ENCODE measurements at regions not wholly inside any gene's neighbourhood (a gene's known extent, or its start where the extent isn't known, plus 50 kb on each side); places are given as distances from the start of the nearest gene placed in this dataset.
"Not testable (repeated sequence)": the region's sequence is repeated elsewhere in the genome, so short reads cannot be mapped to it uniquely, and the experiment has no call there.

GRCh38 chr22:22168941-22169867 is 75.4 kb upstream of the VPREB1 start:
- no peak for DNase-seq (ENCODE audit: low read depth)

DNA sequence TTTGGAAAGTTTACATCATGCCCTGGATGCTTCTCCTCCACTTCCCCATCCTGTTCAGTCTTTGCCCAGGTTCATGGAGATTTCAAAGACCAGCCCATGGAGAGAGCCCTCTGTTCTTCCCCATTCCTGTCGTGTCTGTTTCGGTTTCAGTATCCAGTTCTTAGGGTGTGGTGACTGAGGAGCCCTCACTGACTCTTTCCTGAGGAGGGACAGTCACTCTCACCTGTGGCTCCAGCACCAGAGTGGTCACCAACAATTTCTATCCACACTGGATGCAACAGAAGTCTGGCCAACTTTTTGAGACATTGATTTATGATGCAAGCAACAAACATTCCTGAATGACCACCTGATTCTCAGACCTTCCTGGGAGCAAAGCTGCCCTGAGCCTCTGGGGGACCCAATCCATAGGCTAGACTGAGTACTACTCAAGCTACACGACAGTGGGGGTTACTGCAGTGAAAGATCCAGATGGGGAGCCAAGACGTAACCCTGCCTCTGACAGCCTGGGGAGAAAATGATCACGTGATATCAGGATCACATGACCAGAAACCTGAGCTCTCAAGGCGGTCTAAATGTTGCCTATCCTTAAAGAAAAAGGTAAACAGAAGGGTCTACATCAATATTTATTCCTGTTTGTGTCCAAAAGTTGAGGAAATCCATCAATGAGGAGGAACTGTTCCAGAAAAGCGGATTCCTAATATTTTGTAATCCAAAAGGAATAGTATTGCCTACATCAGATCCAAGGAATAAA is 76.2 kb upstream of the VPREB1 start:
- peak; percentile 79 for DNase-seq (ENCODE audit: low read depth)

DNA sequence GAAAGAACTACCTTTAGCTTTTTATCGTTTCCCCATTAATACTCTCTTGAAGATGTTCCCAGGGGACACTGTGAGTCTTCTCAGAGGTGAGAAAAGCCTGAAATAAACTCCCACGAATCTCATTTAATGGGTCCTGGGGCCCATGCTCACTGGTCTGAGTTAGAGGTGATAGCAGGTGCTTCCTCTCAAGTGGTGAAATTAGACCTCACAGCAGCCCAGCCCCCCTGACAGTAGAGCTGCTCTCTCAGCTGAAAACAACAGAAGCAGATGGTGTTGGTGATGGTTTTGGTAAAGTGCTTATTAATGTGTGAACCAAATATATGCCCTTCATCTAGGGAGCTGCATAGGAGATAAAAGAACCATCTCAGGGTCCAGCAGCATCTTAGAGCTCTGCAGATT is 76.8 kb upstream of the VPREB1 start:
- DNase-seq (ENCODE audit: low read depth) = no peak

- DNase-seq (ENCODE audit: low read depth) = no peak
These were observed 77.5 kb upstream of the VPREB1 start for GRCh38 chr22:22166941-22167713.

DNA sequence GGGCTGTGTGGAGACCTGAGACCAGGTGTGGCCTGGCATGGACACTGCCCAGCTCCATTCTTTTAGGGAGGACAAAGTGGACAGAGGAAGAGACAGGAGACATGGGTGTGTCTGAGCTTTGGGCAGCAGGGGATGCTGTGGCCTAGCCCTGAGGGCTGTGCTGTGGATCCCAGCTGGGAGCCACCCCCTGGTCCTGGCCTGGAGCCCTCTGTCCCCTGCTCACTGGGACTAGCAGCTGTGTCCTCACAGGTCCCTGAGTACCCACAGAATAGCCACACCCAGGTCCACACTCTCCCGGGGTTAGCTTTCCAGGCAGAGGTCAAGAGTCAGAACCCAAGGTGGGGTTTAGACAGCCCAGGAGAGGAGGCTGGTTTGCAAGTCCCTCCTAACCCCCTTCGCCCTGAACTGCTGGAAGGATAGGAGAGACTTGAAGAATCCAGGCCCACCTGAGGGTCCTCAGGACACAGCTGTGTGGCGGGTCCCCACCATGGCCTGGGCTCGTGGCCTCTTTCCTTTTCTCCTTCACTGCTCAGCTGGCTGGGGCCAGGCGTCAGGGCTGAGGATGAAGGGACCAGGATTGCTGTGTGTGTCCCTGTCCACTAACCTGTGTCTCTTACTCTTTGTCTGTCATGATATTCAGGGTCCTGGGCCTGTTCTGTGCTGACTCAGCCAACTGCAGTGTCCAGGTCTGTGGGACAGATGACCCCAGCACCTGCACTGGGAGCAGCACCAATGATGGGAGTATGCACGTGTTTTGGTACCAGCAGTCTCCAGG is 78.5 kb upstream of the VPREB1 start:
- no peak for DNase-seq (ENCODE audit: low read depth)

DNA sequence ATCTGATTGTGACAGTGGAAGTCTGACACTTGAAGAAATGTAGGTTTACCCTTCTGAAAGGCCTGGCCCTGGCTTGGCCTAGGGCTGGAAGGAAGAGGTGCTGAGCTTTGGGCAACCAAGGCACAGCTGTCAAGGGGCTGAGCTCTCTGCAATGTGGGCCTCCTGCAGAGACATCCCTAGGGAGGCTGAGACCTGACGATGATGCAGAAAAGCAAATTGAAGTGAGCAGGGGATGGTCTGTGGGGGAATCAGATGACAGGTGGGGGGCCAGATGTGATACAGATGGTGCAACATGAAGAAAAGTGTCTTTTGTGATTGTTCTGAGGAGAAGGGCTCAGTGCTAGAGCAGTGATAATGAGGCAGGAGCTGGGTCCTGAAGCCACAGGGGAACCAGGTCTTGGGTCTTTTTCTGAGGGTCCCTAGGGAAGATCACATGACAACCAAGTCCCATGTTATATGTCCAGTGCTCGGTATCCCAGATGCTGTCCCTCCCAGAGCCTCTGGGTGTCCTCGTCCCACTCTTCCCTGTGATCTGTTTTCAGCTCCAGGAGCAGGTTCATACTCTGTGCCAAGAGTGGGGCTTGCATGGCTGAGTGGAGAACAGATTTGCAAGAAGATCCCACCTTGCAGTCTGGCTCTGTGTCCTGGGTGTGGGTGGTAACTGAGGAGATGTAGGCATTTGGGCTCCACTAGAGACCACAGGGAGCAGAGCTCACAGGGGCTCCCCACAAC is 79.9 kb upstream of the VPREB1 start:
- no peak for DNase-seq (ENCODE audit: low read depth)

GRCh38 chr22:22161924-22162851 is 82.4 kb upstream of the VPREB1 start:
- no peak for DNase-seq (ENCODE audit: low read depth)

GRCh38 chr22:22160768-22161167 is 83.8 kb upstream of the VPREB1 start:
- DNase-seq (ENCODE audit: low read depth) = not testable (repeated sequence)

DNA sequence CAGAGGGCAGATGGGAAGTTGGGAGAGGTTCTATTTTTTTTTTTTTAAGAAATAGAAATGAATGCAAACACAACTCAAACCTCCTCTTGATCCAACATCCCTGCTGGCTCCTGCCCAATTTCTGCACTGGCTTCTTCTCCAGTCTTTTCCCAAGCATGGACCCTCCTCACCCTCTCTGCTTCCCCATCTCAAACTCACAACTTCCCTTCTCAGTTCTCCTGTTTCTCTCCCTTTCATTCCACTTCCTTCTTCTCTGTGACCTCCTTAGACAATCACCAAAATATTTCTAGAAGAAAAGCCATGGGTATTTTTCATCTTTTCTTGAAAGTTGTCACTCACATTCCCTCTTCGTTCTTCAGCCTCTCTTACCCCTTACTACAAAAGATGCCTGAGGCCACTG is 85.2 kb upstream of the VPREB1 start:
- no peak for DNase-seq (ENCODE audit: low read depth)

- DNase-seq (ENCODE audit: low read depth) = no peak
These were observed 85.6 kb upstream of the VPREB1 start for GRCh38 chr22:22158965-22159364.

DNA sequence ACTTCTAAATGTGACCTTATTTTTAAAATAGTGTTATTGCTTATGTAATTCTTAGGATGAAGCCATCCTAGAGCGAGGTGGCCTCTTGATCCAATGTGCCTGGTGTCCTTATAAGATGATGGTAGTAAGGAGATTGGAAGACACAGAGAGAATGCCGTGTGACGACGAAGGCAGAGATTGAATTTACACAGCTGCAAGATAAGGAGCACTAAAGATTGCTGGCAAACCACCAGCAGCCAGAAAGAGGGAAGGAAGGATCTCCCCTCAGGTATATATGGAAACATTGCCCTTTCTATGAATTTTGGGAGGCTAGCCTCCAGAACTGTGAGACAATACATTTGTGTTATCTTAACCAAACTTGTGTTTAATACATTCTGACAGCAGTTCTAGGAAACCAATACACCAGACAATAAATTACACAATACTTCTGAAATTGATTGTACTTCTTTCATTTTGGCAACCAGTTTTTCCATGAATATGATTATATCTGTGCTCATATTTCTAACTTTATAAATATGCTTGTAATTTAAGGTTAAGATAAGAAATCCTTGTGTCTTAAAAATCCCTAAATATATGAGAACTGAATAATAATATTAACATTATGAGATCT is 86.3 kb upstream of the VPREB1 start:
- no peak for DNase-seq (ENCODE audit: low read depth)

GRCh38 chr22:22157348-22157725 is 87.2 kb upstream of the VPREB1 start:
- no peak for DNase-seq (ENCODE audit: low read depth)

GRCh38 chr22:22156716-22157347 is 87.8 kb upstream of the VPREB1 start:
- DNase-seq (ENCODE audit: low read depth) = peak; percentile 54

GRCh38 chr22:22156348-22156715 is 88.3 kb upstream of the VPREB1 start:
- DNase-seq (ENCODE audit: low read depth) = no peak

- DNase-seq (ENCODE audit: low read depth) = no peak
These were observed 89.0 kb upstream of the VPREB1 start for GRCh38 chr22:22155607-22156006.

DNA sequence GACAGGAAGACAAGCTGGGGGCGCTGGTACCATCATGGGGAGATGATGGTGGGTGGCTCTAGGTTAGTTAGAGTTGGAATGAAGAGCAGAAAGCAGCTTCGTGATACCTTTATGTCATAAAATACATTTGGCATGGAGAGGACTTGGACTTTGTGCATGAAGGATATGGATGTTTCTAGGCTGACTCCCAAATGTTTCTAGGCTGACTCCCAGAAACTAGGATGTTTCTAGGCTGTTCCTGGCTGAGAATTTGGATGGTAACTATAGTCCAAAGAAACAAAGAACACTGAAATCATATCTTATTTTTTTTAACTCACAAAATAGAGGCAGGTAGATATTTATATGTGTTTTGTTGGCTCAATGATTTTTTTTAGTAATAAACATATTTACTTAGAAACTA is 89.4 kb upstream of the VPREB1 start:
- DNase-seq (ENCODE audit: low read depth) = no peak

DNA sequence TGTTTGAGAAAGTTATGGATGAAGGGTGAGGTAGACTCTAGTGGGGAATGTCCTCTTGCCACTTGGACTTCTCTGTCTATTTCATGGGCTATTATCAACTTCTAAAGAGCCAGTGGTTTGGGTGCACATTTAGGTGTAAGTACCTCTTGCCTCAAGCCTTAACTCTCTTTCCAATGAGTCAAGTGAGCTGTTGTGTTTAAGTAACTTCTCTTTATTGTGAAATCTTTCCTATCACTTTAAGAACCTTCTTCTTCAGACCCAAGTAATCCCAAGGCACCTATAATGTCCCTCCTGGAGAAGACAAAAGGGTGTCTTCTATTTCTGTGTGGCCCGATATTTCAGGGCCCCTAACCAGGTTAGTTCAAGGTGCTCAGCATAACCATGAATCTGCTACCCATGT is 90.5 kb upstream of the VPREB1 start:
- DNase-seq (ENCODE audit: low read depth) = no peak

GRCh38 chr22:22151308-22151707 is 93.3 kb upstream of the VPREB1 start:
- no peak for DNase-seq (ENCODE audit: low read depth)

Data from HT1080 (cell line).